CD4-positive, alpha-beta T cell treated with Interleukin-4 for 1 hour (primary cell): ENCODE measurements at regions not wholly inside any gene's neighbourhood (a gene's known extent, or its start where the extent isn't known, plus 50 kb on each side); places are given as distances from the start of the nearest gene placed in this dataset.
"Not testable (repeated sequence)": the region's sequence is repeated elsewhere in the genome, so short reads cannot be mapped to it uniquely, and the experiment has no call there.

ENCODE experiments used
- DNase-seq, 2 donors: peaks; one replicate each; pipeline ENCODE4 v3.0.0-alpha.2; 2020 to 2022

DNA sequence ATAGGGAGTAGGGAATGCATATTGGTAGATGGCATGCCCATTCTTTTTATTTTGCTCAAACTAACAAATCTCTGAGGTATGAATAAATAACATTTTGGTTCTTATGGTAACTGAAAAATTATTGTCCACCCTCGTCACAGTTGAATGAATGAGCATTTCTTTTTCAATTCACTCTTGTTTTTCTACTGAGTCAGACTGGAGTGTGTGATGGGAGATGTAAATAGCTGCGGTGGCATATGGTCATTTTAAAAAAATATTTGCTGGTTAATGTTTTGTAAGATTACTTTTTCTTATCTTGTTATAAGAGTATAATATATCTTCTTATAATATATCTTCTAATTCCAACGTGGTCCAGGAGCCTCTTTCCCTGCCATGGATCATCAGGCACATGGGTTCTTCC, 586.5 kb downstream of the SLITRK5 start:
- no peak for DNase-seq

DNA sequence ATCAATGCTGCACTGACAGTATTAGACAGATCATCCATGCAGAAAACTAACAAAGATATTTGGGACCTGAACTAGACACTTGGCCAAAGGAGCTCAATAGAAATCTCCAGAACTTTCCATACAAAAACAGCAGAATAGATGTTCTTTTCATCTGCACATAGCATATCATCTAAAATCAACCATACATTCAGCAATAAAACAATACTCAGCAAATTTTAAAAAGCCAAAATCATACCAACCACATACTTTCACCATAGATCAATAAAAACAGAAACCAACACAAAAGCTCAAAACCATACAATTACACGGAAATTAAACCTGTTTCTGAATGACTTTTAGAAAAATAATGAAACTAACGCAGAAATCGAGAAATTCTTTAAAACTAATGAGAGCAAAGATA, 592.6 kb downstream of the SLITRK5 start:
- no peak for DNase-seq

- no peak for DNase-seq
Measured at GRCh38 chr13:88281841-88282240, 610.7 kb downstream of the SLITRK5 start.

- no peak for DNase-seq
Measured at GRCh38 chr13:88285329-88285728, 614.2 kb downstream of the SLITRK5 start.

DNA sequence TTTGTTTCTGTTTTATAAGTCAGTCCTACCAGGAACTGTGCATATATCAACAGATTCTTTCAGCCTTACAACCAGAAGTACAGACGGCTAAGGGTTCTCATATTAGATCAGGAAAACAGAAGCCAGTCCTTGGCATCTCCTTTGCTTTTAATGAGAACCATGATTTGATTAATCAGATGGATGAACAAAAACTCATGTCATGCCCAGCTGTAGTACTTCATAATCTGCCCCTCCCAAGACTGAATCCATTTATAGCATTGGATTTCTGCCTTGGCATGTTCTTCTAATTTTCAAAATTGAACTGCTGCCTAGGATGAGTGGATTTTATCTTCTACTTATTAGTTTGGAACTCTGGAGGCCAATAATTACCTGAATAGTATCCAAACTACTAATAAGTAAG, 617.2 kb downstream of the SLITRK5 start:
- no peak for DNase-seq

GRCh38 chr13:88291731-88292130, 620.6 kb downstream of the SLITRK5 start:
- not testable (repeated sequence) for DNase-seq

GRCh38 chr13:88294368-88294767, 623.2 kb downstream of the SLITRK5 start:
- DNase-seq = no peak

GRCh38 chr13:88303157-88303556, 632.0 kb downstream of the SLITRK5 start:
- DNase-seq = no peak

- DNase-seq = no peak
Measured at GRCh38 chr13:88303605-88304004, 632.4 kb downstream of the SLITRK5 start.

DNA sequence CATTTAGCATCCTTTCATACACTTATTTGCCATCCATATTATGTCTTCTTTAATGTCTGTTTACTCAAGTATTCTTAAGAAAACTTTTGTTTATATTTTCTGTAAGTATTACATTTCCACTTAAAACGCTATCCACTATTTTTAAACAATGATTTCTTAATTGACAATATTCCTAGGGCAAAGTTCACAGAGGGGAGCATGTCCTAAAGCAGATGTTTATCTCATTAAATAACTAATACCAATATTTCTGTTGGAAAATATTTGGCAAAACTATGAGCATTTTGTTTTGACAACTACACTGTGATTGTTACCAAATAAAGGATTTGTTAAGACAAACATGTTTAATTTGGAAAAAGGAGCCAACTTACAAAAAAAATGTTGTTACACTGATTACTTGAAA, 643.3 kb downstream of the SLITRK5 start:
- no peak for DNase-seq

DNA sequence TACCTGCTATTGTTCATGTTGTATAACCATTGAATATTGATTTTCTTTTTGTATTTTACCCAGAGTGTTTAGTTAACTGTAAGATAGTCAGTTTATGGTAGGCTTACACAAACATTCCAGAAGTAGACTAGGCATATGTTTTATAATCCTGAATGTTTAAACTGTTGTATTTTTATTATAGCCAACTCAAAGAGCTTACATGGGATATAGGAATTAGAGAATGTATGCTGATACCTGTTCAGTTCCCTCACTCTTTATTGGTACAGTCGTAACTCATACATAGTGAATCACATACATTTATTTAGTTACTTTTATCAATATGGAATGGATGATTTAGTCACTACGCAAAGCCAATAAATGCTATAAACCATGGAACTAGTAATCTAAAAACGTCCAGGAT, 657.9 kb downstream of the SLITRK5 start:
- no peak for DNase-seq

- DNase-seq = no peak
Measured at GRCh38 chr13:88339271-88339741, 668.1 kb downstream of the SLITRK5 start.

DNA sequence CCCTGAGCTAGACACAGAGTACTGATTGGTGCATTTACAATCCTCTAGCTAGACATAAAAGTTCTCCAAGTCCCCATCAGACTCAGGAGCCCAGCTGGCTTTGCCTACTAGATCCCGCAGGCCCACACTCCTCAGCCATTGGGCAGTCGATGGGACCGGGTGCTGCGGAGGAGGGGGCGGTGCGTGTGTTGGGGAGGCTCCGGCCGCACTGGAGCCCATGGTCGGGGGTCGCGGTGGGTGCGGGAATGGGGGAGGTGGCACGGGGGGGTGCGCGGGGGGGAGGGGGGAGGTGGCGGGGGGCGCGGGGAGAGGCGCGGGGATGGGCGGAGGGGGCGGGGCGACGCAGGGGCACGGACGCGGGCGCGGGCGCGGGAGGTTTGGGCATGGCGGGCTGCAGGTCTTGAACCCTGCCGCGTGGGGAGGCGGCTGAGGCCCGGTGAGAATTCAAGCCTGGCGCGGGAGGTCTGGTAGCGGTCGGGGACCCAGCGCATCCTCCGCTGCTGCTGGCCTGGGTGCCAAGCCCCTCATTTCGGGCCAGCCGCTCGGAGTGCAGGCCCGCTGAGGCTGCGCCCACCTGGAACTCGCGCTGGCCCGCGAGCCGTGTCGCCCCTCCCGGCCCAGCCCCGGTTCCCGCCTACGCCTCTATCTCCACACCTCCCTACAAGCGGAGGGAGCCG, 674.1 kb downstream of the SLITRK5 start:
- no peak for DNase-seq

DNA sequence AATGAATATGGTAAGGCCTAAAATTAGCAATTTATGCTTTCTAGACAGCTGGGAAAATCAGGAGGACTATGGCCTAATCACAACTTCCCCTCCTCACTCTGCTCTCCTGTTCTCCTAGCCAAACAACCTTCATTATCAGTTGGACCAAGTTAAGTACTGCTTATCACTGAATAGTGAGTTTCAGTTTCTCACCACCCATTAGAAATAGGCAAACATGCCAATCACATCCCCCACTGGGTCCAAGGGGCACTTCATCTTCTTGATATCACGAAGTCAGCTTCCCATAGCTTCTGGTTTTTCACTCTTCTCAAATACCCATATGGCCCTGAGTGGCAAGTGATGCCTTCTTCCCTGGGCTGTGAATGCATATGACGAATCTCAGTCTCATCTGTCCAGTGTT, 689.6 kb downstream of the SLITRK5 start:
- DNase-seq = no peak

DNA sequence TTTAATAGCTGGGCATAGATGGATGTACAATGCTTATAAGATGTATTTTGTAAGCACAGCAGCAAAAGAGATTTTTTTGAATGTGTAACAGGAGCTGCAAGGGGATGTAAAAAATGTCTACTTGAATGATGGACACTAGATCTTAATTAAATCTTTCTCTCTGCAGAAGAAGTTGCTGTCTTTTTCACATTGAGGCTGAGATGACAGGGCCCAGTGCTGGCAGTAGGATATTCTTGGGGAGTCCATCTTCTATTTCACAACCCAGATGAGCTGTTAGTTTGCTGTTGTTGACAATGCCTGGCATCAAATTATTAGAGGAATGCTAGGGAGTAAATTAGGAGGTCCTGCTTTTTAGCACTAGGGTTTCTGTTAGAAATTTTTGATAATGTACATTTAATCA, 698.7 kb downstream of the SLITRK5 start:
- DNase-seq = no peak

DNA sequence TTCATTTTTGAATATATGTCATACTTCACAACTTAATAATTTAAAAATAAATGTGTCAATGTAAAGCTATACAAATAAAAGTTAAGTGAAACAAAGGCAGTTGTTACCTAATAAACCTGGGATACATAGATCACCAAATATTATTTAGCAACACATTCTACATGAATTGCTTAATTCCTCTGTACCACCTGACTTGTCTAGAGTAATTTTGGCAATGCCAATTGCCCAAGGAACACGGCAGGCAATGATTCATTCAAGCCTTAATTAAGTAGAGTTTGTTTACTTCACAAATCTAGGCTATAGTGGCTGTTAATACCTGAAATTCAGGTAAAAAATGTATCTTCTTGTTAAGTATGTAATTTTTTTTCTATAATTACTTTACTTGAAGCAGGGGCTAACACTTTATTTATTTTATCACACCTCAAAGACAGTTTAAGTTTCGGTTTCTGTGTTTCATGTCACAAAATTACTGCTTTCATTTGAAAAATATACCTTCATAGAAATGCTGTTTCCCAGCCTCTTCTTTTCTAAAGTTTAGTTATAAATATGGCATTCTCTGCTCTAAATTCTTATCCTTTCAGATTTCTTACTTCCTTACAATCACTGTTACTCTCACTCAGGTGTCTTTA, 705.7 kb downstream of the SLITRK5 start:
- no peak for DNase-seq

- DNase-seq = no peak
Measured at GRCh38 chr13:88377852-88378251, 706.7 kb downstream of the SLITRK5 start.

DNA sequence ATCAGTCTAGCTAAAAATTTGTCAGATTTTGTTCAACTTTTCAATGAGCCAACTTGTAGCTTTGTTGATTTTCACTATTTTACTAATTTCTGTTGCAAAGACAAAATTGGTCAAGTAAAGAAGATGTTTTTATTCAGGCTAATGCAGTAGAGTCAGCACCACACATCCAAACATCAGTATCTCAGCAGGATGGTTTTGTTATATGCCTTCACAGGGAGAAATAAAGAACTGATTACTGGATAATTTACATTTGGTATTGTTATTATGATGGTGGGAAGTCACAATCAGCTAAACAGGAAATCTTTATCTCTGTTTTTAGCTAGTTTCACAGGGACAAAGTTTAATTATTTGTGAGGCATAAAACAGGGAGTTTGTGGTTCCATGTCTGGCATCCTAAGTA, 713.4 kb downstream of the SLITRK5 start:
- DNase-seq = no peak

DNA sequence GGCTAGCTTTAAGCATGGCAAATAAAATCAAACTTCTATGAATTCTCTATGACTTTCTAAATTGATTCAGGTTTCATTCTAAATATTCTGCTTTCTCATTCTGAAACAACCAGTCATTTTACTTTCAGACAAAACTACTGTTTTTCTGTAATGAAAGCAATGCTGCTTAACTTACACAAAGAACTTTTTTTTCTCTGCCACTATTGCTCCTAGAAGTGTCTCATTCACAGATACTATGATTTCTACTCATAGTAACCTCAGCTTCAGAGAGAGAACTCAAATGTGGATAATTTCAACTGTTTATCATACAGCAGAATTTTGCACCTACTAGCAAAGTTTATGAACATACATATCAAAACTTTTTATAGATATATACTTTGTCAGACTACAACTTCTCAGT, 724.6 kb downstream of the SLITRK5 start:
- no peak for DNase-seq

GRCh38 chr13:88411696-88412095, 740.5 kb downstream of the SLITRK5 start:
- DNase-seq = no peak

GRCh38 chr13:88417801-88418200, 746.6 kb downstream of the SLITRK5 start:
- no peak for DNase-seq

DNA sequence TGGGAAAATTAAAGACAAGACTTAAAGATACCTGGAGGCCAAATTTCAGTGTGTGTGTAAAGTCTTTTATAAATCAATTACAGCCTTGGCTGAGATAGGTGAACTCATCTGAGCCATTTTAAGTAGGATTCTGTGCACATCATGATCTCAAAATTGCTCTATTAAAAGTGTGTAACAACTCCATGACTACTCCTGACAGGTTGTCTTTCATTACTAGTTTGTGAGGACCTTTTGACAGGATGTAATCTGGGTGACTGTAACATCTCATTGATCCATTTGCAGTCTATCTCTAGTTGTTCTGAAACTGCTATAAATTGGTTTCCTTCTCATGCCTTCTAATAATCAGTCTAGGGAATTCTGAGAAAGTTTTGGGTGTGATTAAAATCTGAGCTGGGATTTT, 753.3 kb downstream of the SLITRK5 start:
- DNase-seq = no peak

- no peak for DNase-seq
Measured at GRCh38 chr13:88426661-88427060, 755.5 kb downstream of the SLITRK5 start.

GRCh38 chr13:88429862-88430261, 758.7 kb downstream of the SLITRK5 start:
- DNase-seq = no peak

GRCh38 chr13:88434953-88435352, 763.8 kb downstream of the SLITRK5 start:
- no peak for DNase-seq
